EL (cell line): ENCODE measurements at regions not wholly inside any gene's neighbourhood (a gene's known extent, or its start where the extent isn't known, plus 50 kb on each side); places are given as distances from the start of the nearest gene placed in this dataset.

Experiments
- DNase-seq: peaks from one replicate; pipeline ENCODE4 v3.0.0-alpha.2; 2016

DNA sequence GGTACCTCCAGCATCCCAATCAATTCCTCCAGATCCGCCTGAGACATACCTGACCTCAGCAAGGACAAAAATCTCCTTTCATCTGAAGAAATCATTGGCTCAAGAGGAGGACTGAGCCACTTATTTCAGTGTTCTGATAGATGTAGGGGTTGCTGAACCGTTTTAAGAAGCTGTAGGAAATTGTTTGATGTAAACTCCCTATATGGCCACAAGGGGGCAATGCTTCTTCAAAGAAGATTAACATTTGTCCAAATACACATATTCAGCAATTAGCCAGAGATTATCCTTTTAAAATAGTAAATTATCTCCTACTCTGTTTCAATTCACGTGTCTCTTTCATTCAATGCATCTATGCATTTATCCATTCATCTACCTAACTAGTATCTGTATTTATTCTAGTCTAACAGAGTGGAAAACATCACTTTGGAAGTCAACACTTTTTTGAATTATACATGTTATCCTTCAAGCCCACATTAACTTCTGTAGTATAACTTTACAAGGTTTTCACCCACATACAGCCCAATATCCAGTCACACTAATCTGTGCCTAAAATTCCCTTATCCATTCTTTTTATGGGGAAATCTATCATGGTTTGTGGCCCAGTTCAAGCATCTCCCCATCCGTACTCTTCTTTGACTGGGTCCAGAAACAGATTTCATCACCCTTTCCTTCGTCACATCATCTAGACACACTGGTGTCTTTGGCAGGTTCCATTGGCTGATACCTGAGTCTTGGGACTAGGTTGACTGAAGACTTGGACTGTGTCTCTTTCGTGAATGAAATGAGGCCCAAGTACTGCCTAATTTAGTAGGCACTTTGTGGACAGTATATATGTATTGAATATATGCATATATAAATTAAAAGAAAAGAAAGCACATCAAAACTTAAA, 411.0 kb upstream of the OR4E1 start:
- peak; percentile 41 for DNase-seq

- no peak for DNase-seq
These were observed 407.7 kb upstream of the OR4E1 start for GRCh38 chr14:22081337-22081736.

- no peak for DNase-seq
These were observed 406.1 kb upstream of the OR4E1 start for GRCh38 chr14:22079766-22080165.

DNA sequence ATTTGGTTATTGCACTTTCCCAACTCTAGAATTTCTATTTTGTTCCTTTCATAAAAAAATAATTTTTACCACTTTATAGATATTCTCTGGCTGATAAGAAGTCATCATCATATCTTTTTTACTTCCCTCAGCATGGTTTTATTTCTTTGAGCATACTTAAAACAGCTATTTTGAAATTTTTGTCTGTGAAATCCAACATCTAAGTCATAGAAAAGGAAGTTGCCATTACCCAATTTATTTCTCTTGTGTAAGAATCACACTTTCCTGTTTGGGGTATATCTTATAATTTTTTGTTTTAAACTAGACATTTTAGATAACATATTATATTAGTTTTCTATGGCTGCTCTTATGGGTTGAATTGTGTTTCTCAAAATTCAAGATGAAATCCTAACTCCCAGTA, 400.2 kb upstream of the OR4E1 start:
- DNase-seq, result no peak

DNA sequence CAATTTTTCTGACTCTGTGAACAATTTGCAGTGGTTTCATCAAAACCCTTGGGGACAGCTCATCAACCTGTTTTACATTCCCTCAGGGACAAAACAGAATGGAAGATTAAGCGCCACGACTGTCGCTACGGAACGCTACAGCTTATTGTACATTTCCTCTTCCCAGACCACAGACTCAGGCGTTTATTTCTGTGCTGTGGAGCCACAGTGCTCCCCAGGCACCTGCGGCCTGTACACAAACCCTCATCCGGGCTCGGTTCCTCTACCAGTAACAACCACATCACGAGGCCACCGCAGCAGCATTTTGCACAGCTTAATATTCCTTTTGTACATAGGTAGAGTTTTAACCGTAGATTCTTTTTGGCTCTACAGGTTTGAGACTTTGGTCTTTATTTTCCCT, 397.4 kb upstream of the OR4E1 start:
- DNase-seq, result no peak

- no peak for DNase-seq
These were observed 396.7 kb upstream of the OR4E1 start for GRCh38 chr14:22070119-22070982.

DNA sequence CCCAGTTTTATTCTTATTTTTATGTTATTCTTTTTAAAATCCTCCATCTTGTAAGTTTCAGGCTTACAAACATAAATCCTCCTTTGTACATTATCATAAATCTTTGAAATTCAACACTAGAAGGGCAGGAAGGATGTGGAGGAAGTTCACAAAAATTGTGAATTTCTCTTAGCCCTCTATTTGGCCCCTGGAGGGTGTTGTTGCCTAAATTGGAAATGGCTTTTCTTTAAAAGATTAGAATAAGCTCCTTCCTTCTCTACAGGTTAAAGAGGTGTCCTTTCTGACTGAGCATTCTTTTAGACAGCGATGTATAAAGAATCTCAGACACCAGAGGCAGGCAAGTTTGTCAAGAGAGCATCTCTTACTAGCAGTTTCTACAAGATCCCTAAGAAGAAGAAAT, 391.7 kb upstream of the OR4E1 start:
- no peak for DNase-seq

- no peak for DNase-seq
These were observed 385.6 kb upstream of the OR4E1 start for GRCh38 chr14:22059201-22059600.

DNA sequence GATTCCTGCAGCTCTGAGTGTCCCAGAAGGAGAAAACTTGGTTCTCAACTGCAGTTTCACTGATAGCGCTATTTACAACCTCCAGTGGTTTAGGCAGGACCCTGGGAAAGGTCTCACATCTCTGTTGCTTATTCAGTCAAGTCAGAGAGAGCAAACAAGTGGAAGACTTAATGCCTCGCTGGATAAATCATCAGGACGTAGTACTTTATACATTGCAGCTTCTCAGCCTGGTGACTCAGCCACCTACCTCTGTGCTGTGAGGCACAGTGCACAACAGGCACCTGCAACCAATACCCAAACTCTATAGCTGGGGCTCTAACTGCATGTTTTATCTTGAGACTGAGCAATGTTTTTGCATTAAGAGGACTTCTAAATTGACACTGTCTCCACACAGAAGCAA, 379.2 kb upstream of the OR4E1 start:
- DNase-seq, result no peak

- DNase-seq, result no peak
These were observed 373.5 kb upstream of the OR4E1 start for GRCh38 chr14:22047115-22047514.

DNA sequence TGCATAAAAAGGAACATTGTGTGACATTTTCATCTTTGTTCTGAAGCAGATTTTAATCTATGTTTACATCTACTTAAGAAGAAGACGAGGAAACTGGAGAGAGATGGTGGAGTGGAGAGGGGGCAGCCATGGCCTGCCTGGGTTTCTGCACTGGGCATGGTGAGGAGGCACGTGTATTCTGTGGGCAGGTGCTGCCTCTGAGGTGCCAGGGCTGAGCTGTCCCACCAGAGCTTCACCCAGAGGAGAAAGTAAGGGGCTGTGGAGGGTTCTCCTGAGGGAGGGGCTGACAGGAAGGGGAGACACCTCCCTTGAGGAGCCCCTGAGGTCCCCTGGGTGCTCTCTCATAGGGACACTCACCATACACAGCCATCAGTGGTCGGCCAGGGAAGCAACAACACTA, 372.4 kb upstream of the OR4E1 start:
- DNase-seq, result no peak

DNA sequence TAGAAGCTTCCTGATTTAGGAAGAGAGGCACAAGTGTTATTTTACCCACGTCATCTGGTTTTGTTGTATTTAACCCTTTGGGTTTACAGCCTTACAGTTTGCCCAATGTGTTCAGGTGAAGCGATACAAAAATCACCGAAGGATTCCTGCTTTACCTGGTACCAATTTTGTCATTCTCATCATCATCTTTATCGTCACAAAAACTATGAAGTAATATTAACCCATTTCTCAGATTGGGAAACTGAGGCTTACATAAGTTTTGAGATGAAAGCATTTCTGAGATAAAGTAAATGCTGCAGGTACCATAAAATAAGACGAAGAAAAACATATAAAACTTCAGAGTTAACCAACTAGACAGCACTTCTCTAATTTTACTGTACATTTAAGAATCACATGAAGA, 370.6 kb upstream of the OR4E1 start:
- no peak for DNase-seq

DNA sequence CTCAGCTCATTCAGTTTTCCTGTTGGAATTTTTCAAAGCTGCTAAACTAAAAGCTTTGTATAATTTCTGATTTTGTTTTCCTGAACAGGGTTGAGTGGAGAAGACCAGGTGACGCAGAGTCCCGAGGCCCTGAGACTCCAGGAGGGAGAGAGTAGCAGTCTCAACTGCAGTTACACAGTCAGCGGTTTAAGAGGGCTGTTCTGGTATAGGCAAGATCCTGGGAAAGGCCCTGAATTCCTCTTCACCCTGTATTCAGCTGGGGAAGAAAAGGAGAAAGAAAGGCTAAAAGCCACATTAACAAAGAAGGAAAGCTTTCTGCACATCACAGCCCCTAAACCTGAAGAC, 367.1 kb upstream of the OR4E1 start:
- DNase-seq, result no peak

DNA sequence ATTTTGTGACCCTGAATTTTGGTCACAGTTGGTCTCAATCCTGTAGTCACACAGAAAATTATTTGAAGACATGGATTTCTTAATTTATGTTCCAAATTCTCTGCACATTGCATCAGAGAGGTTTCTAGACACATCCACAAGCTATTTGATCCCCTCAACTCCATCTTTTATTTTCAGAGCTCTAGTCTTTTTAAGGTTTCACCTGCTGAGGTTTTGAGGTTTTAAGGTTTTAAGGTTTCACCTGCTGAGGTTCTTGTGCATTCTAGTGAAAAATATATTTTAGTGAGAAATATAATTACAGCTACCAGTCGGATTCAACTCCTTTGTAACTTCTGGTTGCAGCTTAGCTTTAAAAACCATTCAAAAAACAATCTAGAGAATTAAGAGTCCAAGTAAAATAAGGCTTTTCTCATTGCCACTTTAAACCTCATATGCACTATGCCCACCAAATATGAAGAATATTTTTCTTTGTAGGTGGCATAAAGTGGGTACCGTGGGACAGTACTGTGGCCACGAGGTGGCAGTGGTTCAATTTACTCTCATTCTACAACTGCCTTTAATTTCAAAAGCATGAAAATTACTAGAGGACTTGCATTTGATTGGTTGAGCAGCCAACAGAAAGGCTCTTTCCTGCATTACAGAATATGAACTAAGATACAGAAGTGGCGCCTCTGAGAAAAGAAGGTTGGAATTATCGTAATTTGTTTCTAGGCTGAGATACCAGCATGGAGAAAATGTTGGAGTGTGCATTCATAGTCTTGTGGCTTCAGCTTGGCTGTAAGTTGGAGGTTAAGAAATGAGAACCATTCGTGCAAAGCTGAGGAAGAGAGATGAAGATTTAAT, 366.5 kb upstream of the OR4E1 start:
- DNase-seq, result no peak

- DNase-seq, result no peak
These were observed 363.1 kb upstream of the OR4E1 start for GRCh38 chr14:22036541-22037239.

DNA sequence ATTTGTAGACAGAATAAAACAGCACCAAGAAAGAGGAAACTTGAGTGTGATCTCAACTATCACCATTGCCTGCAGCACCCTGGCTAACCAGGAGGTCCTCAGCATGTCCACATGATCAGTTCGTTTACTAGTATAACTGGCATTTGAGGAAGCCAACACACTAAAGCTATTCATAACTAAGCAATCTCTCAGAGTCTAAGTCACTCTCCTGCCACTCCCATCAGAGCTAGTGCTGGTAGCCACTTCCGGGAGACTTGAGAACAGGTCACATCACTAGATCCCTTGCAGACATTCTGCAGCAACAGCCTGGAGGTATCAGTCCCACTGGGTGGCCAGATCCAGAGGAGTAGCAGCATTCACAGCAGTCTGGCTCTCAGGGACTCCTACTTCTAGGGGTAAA, 352.9 kb upstream of the OR4E1 start:
- no peak for DNase-seq

DNA sequence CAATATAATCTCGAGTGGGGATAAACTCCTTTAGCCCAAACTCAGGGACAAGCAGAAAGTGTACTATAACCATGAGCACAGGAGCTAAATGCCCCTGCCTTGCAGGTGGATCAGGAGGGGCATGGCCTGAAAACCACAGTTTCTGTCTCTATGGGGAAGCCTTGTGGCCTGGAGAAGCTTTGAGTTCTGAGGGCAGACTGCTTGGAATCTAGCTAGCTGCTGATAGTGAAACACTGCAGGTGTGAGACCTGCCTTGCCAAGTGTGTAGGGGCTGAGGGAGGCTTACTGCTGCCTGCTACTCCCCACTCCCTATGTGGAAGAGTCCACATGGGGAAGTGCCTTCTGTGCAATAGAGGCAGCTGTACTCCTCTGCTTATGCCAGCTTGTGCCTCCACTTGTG, 352.3 kb upstream of the OR4E1 start:
- DNase-seq, result no peak

GRCh38 chr14:22024137-22024536, 350.5 kb upstream of the OR4E1 start:
- no peak for DNase-seq

- no peak for DNase-seq
These were observed 345.3 kb upstream of the OR4E1 start for GRCh38 chr14:22018890-22019289.

GRCh38 chr14:22012452-22012851, 338.8 kb upstream of the OR4E1 start:
- DNase-seq, result no peak

DNA sequence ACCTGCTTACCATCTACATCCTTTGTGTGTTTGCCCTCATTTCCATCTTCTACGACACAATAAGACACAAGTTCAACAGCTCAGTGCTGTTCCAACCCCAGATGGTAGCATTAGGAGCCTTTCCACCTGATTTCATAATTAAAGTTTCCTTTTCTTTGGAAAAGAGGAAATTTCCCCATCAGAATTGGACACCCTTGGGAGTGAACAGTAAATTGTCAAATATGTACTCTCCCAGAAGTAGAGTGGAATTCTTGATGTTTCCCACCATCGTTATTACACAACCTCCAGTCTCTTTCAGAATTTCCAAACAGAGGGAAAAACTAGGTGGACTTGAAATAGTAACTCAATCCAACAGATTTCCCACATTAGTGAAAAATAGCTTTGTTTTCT, 337.6 kb upstream of the OR4E1 start:
- DNase-seq, result no peak

GRCh38 chr14:22010545-22011252, 337.1 kb upstream of the OR4E1 start:
- DNase-seq, result no peak
